Right renal cortex interstitium (tissue), 3 donors: ENCODE measurements at regions not wholly inside any gene's neighbourhood (a gene's known extent, or its start where the extent isn't known, plus 50 kb on each side); places are given as distances from the start of the nearest gene placed in this dataset.
A peak's percentile ranks its signal among the peaks of the same experiment; 100 is the strongest.
"Not testable (repeated sequence)": the region's sequence is repeated elsewhere in the genome, so short reads cannot be mapped to it uniquely, and the experiment has no call there.

Experiments
- DNase-seq, 3 donors: peaks; one replicate each; pipeline ENCODE4 v3.0.0-alpha.2; 2013; ENCODE audit warnings: low read depth in 3 of 3, low spot score in 2 of 3

GRCh38 chr17:15802917-15803316 lies 70.8 kb downstream of the TBC1D26 start:
- not testable (repeated sequence) for DNase-seq

GRCh38 chr17:15806825-15807224 lies 74.7 kb downstream of the TBC1D26 start:
- DNase-seq, result not testable (repeated sequence)

- not testable (repeated sequence) for DNase-seq
These were observed 81.3 kb downstream of the TBC1D26 start for GRCh38 chr17:15813388-15813787.

GRCh38 chr17:15814003-15814402 lies 81.9 kb downstream of the TBC1D26 start:
- not testable (repeated sequence) for DNase-seq

GRCh38 chr17:15817861-15818260 lies 85.8 kb downstream of the TBC1D26 start:
- DNase-seq, result not testable (repeated sequence)

- DNase-seq, result not testable (repeated sequence)
These were observed 90.2 kb downstream of the TBC1D26 start for GRCh38 chr17:15822280-15822679.

- peak in 2 of 3 donors; percentile 36 to 47 for DNase-seq
These were observed 96.7 kb downstream of the TBC1D26 start for GRCh38 chr17:15828727-15829314.

GRCh38 chr17:15830221-15830620 lies 98.1 kb downstream of the TBC1D26 start:
- DNase-seq, result not testable (repeated sequence)

GRCh38 chr17:15831182-15831581 lies 99.1 kb downstream of the TBC1D26 start:
- not testable (repeated sequence) for DNase-seq

- not testable (repeated sequence) for DNase-seq
These were observed 100.9 kb downstream of the TBC1D26 start for GRCh38 chr17:15832921-15833480.

- not testable (repeated sequence) for DNase-seq
These were observed 101.8 kb downstream of the TBC1D26 start for GRCh38 chr17:15833890-15834289.

GRCh38 chr17:15835481-15835880 lies 103.4 kb downstream of the TBC1D26 start:
- DNase-seq, result not testable (repeated sequence)

GRCh38 chr17:15836249-15836982 lies 104.3 kb downstream of the TBC1D26 start:
- not testable (repeated sequence) for DNase-seq

GRCh38 chr17:15836991-15837390 lies 104.9 kb downstream of the TBC1D26 start:
- DNase-seq, result not testable (repeated sequence)

GRCh38 chr17:15847447-15848229 lies 97.3 kb upstream of the ADORA2B start:
- DNase-seq, result not testable (repeated sequence)

- not testable (repeated sequence) for DNase-seq
These were observed 95.9 kb upstream of the ADORA2B start for GRCh38 chr17:15849054-15849453.

GRCh38 chr17:15850071-15850470 lies 94.9 kb upstream of the ADORA2B start:
- DNase-seq, result not testable (repeated sequence)

- not testable (repeated sequence) for DNase-seq
These were observed 94.2 kb upstream of the ADORA2B start for GRCh38 chr17:15850687-15851086.

- DNase-seq, result not testable (repeated sequence)
These were observed 92.1 kb upstream of the ADORA2B start for GRCh38 chr17:15852863-15853262.

- not testable (repeated sequence) for DNase-seq
These were observed 88.7 kb upstream of the ADORA2B start for GRCh38 chr17:15856191-15856590.

GRCh38 chr17:15856745-15857144 lies 88.2 kb upstream of the ADORA2B start:
- DNase-seq, result not testable (repeated sequence)
